Choroid plexus epithelial cell (primary cell): ENCODE measurements at regions not wholly inside any gene's neighbourhood (a gene's known extent, or its start where the extent isn't known, plus 50 kb on each side); places are given as distances from the start of the nearest gene placed in this dataset.
A peak's percentile ranks its signal among the peaks of the same experiment; 100 is the strongest.

ENCODE experiments used
- DNase-seq: peaks from one replicate; pipeline ENCODE4 v3.0.0-alpha.2; 2010; ENCODE audit warnings: low read depth
- H3K4me3 ChIP-seq: 2 replicates; pipeline ENCODE4 v1.5.1; 2011; ENCODE audit warnings: low read depth, mild to moderate bottlenecking, control low read depth, low read length, moderate library complexity
- TF ChIP-seq, protein P1 (sequence below): conservative IDR thresholded peaks from 2 replicates; pipeline ENCODE4 v1.5.1; 2011; ENCODE audit warnings: low read depth, mild to moderate bottlenecking, control low read depth, inconsistent platforms, low read length, moderate library complexity

DNA sequence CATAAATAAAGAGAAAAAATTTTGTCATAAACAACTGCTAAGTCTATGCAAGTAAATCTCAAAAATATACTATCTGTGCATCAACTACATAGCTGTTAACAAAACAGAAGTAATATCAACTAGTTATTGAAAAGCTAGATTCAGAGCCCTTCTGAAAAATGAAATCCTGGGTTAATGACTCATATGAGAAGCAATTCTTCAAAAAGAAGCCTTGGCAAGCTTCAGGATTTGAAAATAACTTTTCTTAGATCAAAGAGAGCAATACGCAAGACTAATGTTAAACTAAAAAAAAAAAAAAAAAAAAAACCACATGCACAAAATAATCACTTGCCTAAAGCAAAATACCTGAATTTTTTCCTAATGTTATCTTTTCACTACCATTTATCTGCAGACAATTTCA, 566.1 kb upstream of the BOD1L1 start:
- DNase-seq = peak; percentile 61
- no peak overlapping the region for H3K4me3 ChIP-seq
- TF ChIP-seq, protein P1, sequence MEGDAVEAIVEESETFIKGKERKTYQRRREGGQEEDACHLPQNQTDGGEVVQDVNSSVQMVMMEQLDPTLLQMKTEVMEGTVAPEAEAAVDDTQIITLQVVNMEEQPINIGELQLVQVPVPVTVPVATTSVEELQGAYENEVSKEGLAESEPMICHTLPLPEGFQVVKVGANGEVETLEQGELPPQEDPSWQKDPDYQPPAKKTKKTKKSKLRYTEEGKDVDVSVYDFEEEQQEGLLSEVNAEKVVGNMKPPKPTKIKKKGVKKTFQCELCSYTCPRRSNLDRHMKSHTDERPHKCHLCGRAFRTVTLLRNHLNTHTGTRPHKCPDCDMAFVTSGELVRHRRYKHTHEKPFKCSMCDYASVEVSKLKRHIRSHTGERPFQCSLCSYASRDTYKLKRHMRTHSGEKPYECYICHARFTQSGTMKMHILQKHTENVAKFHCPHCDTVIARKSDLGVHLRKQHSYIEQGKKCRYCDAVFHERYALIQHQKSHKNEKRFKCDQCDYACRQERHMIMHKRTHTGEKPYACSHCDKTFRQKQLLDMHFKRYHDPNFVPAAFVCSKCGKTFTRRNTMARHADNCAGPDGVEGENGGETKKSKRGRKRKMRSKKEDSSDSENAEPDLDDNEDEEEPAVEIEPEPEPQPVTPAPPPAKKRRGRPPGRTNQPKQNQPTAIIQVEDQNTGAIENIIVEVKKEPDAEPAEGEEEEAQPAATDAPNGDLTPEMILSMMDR = no peak

DNA sequence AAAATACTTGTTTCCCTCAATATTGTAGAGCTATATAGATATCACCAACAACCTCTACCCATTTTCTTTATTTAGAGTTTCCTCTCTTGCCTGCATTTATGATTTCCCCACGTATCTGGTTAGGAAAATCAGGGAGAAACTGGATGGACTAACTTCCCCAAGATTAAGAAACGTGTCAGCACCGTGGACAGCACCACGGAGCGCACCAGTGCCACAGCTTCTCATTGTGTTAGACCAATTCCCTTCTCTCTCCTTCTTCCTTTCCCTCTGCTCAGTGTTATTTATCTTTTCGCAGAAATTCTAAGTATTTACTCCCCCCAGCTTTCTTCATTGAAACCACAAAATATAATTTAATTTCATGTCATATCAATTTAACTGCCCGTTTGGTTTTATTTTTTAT, 568.6 kb upstream of the BOD1L1 start:
- TF ChIP-seq, protein P1 = no peak
- no peak overlapping the region for H3K4me3 ChIP-seq
- DNase-seq = peak; percentile 83

DNA sequence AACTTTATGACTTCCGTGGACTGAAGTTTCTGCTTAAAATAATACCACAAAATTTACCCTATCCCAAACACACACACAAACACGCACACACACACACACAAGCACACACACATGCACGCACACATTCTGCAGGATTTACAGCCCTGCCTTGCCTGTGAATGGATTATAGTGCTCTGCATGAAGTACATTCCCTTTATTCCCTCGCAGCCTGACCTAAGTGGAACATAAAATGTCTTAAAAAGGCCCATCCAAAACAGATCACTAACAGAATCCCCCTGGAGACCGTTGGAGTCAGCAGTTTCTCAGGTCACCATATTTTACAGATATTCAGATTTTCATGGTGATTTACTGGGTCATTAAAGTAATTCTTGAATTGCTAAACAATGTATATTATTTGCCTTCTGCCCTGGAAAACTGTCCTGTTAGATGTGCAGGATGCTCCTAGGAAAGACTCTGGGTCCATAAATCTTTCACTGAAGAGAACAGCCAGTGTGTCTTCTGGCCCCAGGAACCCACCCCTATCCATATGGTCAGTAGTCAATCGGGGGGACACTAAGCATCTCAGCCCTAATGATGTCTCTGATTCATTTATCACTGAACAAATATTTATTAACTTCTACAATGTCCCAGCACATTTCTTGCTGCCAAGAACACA, 587.7 kb upstream of the BOD1L1 start:
- DNase-seq = no peak
- H3K4me3 ChIP-seq = no peak overlapping the region
- TF ChIP-seq, protein P1 = no peak

DNA sequence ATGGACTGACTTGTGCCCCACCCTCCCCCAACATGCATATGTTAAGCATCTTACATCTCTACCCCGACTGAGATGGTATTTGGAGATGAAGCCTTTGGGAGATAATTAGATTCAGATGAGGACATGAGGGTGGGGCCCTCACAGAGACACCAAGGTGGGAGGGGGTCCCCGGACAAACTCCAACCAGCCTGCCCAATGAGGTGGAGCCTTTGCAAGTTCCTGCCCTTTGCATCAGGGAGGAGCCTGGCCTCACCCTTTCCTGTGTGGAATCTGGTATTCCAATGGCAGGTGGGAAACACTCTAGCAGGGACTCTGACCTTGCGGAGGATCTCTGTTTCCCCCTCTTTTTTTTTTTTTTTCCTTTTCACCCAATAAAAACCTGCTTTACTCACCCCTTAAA, 589.9 kb upstream of the BOD1L1 start:
- no peak overlapping the region for H3K4me3 ChIP-seq
- DNase-seq = no peak
- TF ChIP-seq, protein P1 = no peak

DNA sequence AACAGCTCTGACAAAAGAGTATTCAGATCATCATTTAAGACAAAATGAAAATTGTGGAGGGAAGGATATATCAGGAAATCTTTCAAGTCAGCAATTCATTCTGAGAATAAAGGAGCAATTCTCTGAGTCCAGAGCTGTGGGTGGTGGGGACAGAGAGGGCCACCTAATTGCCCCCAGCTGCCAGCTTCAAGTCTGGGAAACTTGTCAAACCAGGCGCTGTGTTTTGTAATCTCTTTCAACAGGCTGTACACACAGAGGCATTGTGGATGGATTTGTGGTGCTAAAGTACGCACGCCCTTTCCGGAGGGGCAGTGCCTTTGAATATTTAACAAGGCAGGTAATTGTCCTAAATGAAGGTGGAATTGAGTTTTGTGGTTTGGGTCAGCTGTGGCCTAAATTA, 591.1 kb upstream of the BOD1L1 start:
- DNase-seq = no peak
- H3K4me3 ChIP-seq = no peak overlapping the region
- TF ChIP-seq, protein P1 = no peak

DNA sequence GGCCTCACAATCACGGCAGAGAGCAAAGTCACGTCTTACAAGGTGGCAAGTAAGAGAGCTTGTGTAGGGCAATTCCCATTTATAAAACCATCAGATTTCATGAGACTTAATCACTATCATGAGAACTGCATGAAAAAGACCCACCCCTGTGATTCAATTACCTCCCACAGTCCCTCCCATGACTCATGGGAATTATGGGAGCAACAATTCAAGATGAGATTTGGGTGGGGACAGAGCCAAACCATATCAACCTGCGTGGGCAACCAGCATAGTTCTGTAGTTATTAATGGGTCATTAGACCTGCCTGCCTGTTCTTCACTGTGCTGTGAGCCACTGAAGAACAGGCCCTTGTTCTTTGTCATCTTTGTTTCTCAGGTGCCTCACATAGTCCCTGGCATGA, 593.7 kb upstream of the BOD1L1 start:
- H3K4me3 ChIP-seq = no peak overlapping the region
- TF ChIP-seq, protein P1 = no peak
- DNase-seq = no peak

DNA sequence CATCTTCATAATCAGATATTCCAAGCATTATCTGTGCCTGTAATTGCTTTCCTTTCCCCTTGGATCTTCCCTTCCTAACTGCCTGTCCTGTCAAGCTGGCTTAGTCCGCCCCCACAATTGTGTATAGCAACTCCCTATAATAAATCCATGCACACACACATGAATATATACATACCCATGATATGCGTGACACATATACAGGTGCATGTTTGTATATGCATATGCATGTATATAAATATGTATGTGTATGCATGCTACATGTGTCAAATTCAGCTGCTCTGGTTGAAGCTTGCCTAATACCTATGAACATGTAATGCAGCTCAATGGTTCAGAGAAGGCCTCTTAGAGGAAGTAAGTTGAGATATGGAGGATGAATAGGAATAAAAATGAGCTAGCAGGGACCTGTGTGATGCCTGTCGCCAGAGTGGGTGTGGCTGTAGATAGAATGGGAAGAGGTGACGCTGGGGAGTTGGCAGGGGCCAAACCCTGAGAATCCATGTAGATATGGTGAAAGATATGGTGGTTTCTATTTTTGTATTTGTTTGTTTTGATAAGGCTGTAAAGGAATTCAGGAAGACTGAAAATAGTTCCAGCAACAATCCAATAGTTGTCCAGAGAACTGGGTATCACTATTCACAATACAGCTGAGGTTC, 595.0 kb upstream of the BOD1L1 start:
- H3K4me3 ChIP-seq = no peak overlapping the region
- TF ChIP-seq, protein P1 = no peak
- no peak for DNase-seq
